ENCODE measurements at regions not wholly inside any gene's neighbourhood (a gene's known extent, or its start where the extent isn't known, plus 50 kb on each side); places are given as distances from the start of the nearest gene placed in this dataset.

GRCh38 chr6:84862843-84863242 lies 98.4 kb upstream of the TBX18 start:
- no peak for TF ChIP-seq EZH2 (IDR thresholded peaks at IDR 0.05; ENCODE audit: insufficient read depth, low read length)
- TF ChIP-seq, protein P1, sequence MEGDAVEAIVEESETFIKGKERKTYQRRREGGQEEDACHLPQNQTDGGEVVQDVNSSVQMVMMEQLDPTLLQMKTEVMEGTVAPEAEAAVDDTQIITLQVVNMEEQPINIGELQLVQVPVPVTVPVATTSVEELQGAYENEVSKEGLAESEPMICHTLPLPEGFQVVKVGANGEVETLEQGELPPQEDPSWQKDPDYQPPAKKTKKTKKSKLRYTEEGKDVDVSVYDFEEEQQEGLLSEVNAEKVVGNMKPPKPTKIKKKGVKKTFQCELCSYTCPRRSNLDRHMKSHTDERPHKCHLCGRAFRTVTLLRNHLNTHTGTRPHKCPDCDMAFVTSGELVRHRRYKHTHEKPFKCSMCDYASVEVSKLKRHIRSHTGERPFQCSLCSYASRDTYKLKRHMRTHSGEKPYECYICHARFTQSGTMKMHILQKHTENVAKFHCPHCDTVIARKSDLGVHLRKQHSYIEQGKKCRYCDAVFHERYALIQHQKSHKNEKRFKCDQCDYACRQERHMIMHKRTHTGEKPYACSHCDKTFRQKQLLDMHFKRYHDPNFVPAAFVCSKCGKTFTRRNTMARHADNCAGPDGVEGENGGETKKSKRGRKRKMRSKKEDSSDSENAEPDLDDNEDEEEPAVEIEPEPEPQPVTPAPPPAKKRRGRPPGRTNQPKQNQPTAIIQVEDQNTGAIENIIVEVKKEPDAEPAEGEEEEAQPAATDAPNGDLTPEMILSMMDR (IDR thresholded peaks at IDR 0.05; ENCODE audit: insufficient read depth, low read depth, low read length), result no peak
